Skeletal muscle cell (primary cell): ENCODE measurements at regions not wholly inside any gene's neighbourhood (a gene's known extent, or its start where the extent isn't known, plus 50 kb on each side); places are given as distances from the start of the nearest gene placed in this dataset.
"Not testable (repeated sequence)": the region's sequence is repeated elsewhere in the genome, so short reads cannot be mapped to it uniquely, and the experiment has no call there.

Source experiments
- DNase-seq: peaks from one replicate; pipeline ENCODE4 v3.0.0-alpha.2; 2010; ENCODE audit warnings: low read depth
- H3K4me3 ChIP-seq: 2 replicates; pipeline ENCODE4 v1.5.1; 2011; ENCODE audit warnings: low read depth, mild to moderate bottlenecking, control low read depth, low read length, moderate library complexity

DNA sequence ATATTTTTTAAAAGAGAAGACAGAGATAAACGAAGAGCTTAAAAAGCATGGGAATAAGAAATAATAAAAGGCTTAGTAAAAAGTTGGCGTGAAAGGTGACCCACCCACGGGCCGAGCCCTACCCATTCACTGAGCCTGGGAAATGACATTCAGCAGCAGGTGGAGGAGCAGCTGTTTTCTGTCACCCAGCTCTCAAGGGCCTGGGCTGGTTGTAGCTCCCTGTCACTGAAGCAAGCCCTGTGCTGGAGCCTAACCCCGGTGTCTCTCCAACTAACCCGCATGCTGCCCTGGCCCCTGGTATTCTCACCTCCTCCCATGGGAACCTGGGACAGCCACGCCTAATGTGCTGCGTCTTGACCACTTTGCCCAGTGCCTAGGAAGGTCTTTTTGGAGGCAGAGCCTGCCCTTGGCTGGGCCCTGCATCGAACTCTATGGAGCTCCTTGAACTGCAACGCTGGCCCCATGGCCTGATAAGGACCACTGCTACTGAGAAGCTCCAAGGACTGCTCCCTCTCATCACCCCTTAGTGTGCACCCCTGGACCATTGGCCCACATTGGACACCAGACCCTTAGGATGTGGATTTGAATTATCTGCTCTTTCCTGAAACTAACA, 68.8 kb upstream of the IYD start:
- no peak overlapping the region for H3K4me3 ChIP-seq
- no peak for DNase-seq

DNA sequence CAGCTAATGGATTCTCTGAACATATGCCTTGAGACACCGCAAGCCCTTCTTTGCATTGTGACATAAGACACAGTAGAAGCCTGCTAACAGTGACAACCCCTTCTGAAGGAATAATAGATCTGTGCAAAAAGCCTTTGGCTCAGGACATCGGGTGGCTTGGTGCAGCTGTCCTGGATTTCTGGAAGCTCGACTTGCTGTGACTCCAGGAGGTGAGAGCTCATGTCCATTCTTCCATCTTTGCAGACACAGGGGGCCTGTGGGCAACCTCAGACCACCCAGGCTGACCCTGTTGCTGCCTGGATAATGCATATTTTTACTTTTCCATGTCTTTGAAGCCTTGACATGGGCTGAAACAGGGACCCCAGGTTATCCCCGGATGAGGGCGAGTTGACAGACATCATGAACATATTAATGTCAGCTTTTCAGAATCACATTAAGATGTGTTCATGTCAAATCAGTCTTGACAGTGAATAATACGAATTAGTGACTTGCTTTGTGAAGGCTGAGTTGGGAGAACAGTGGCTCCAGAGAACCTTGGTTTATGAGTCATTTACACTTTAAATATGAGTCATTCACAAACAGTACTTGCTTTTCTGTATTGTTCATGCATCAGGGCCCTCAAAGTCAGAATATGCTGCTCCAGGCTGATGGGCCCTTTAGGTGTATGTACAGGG, 66.8 kb upstream of the IYD start:
- DNase-seq, result peak; percentile 55
- no peak overlapping the region for H3K4me3 ChIP-seq

DNA sequence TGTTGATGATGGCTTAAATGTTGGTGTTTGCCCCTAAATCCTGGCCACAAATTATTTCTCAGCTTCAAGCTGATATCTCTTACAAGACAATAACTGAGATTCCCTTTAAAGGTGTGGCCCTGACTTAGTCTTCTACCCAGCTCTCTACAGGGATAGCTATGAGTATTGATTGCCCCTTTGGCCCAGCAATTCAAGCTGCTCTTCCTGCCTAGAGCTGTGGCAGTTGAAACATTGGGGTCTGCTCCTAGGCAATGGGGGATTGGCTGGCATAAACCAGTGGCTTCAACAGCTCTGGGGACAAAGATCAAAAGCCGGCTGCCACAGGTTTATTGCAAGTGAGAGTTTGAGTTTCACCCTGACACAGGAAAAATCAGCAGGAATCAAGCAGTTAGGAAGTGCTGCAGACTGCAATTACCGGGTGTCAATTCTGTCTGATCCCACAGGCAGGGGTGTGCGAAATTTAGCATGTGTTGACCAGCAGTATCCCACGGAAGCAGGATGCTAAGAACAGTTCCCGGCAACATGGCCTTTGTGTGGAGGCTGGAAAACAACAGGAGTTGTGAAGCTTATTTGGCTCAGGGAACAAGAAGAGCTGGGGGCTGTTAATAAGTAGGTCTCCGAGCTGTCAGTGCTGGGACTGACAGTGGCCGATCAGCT, 66.2 kb upstream of the IYD start:
- no peak for DNase-seq
- H3K4me3 ChIP-seq, result no peak overlapping the region

DNA sequence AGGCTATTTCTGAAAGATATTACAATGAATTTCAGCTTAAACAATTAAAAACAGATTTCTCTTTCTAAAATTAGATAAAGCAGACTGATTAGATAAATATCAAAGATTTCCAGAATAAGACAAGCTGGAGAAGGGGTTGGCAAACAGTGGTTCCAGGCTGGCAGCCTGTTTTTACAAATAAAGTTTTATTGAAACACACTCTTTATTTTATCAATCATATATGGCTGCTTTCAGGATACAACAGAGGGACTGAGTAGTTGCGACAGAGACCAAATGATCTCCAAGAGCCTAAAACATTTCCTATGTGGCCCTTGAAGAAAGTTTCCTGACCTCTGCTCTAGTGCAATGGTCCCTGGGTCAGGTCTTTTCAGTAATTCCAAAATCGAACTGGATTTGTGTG, 65.6 kb upstream of the IYD start:
- DNase-seq, result no peak
- no peak overlapping the region for H3K4me3 ChIP-seq

DNA sequence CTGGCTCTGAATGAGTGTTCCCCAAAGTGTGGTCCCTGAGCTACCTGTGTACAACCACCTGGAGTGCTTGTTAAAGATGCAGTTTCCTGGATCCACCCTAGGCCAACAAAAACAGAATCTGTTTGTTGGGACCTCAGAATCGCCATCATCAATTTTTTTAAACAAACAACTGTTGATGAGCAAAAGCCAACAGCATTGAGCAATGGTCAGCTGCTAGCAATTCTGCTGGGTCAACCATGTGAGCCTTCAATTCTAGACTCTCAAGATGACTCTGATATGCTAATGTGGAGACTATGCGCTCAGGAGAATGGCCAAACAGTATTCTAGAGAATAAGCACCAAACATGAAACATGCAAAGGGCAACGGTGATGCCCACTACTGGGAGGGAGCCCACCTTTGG, 64.4 kb upstream of the IYD start:
- H3K4me3 ChIP-seq, result no peak overlapping the region
- no peak for DNase-seq

DNA sequence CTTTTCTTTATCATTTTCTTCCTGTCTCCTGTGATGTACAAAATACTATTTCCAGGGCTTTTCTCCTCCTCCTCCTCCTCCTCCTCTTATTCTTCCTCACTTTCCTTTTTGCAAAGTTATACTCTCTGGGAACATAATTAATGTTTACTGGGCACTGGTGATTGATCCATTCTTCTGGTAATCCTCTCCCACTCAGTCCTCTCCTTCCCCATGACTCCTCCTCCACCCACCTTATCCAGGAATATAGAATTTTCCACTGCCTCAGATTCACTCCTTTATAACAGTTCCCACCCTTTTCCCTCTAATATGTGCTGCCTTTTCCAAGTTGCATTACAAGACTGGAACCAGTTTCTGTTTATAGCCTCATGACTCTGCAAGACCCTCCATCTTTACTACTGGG, 62.5 kb upstream of the IYD start:
- no peak overlapping the region for H3K4me3 ChIP-seq
- no peak for DNase-seq

DNA sequence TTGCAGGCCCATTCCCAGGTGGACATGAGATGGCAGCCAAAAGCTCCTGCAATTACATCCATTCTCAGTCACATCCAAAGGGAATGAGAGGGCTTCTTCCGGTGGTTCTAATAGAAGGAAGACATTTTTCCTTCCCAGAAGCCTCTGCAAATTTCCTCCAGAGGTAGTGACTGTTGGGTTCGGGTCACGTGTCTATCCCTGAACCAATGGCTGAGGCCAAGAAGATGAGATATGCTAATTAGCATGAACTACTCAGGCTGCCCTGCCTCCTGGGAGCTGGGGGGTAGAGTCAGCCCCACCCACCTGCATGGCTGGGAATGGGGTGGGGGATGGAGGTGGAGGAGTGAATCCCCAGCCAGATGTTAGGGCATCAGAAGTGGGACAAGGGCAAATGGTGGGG, 61.3 kb upstream of the IYD start:
- H3K4me3 ChIP-seq, result no peak overlapping the region
- no peak for DNase-seq

DNA sequence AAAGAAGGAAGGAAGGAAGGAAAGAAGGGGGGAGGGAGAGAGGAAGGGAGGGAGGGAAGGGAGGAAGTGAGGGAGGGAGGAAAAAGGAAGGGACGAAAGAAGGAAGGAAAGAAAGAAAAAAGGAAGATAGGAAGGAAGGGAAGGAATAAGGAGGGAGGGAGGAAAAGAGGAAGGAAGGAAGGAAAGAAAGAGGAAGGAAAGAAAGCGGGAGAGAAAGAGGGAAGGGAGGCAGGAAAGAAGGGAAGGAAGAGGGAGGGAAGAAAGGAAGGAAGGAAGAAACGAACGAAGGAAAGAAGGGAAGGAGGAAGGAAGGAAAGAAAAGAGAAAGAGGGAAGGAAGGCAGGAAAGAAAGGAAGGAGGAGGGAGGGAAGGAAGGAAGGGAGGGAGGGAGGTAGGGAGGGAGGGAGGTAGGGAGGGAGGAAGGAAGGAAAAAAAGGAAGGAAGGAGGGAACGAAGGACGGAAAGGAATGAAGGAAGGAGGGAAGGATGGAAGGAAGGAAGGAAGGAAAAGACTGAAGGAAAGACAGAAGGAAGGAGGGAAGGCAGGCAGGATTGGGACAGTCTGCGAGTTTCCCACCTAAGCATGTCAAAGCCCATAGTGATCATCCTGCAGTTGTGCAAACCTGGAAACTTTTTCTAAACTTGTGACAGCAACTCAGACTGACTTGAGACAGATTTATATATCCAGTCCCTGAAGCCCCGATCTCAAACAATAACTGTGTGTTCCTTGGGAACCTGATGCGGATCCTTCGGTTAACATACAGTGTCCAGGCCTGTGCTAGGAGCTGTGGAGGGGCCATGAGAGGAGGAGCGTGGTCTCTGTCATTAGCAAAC, 59.8 kb upstream of the IYD start:
- H3K4me3 ChIP-seq, result no peak overlapping the region
- DNase-seq, result no peak

DNA sequence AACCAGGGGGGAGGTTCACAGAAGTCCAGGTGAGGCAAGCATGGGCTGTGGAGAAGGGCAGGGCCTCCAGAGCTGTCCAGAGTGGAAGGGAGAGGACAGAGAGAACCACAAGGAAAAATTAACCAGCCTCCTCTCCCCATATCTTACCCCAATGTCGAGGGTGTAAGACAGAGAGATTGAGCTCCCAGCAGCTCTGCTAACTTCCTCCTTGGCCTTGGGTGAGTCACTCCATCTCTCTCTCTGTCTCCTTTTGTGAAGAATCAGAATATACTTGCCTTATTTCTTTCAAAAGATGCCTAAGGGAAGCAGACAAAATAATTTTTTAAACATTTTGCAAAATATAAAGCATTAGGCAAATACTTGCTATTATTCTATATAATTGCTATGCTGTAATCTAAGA, 58.3 kb upstream of the IYD start:
- no peak for DNase-seq
- H3K4me3 ChIP-seq, result no peak overlapping the region

DNA sequence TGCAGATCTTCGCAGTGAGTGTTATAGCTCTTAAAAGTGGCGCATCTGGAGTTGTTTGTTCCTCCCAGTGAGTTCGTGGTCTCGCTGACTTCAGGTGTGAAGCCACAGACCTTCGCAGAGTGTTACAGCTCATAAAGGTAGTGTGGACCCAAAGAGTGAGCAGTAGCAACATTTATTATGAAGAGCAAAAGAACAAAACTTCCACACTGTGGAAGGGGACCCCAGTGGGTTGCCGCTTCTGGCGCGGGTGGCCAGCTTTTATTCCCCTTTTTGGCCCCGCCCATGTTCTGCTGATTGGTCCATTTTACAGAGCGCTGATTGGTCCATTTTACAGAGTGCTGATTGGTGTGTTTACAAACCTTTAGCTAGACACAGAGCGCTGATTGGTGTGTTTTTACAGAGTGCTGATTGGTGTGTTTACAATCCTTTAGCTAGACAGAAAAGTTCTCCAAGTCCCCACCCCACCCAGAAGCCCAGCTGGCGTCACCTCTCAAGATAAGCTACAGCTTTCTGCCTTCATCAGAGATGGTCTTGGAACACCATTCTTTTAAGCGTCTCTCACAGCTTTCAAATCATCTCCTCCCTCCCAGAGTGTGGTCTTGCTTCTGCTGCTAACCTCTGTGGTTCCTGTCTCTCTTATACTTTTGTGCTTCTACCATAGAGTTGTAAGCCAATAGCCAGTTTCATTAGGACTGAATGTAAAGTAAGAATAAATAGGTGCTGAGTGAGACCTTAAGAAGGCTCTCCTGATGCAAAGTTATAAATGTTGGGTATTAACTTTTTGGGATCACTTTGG, 57.5 kb upstream of the IYD start:
- not testable (repeated sequence) for DNase-seq, H3K4me3 ChIP-seq

DNA sequence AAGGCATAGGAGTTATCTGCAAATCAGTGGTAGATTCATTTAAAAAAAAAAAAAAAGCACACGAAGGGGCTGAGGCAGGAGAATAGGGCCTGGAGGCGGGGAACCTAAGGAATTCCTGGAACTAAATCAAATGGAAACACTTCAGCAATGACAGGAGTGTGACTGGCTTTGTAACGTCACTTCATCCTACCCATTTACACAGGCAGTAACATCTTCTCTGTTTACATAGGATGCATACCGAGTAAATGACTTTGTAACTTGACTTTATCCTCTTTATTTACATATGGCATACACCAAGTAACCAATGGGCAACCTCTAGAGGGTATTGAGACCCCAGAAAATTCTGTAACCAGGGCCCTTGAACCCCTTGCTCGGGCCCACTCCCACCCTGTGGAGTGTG, 56.4 kb upstream of the IYD start:
- no peak overlapping the region for H3K4me3 ChIP-seq
- DNase-seq, result no peak

DNA sequence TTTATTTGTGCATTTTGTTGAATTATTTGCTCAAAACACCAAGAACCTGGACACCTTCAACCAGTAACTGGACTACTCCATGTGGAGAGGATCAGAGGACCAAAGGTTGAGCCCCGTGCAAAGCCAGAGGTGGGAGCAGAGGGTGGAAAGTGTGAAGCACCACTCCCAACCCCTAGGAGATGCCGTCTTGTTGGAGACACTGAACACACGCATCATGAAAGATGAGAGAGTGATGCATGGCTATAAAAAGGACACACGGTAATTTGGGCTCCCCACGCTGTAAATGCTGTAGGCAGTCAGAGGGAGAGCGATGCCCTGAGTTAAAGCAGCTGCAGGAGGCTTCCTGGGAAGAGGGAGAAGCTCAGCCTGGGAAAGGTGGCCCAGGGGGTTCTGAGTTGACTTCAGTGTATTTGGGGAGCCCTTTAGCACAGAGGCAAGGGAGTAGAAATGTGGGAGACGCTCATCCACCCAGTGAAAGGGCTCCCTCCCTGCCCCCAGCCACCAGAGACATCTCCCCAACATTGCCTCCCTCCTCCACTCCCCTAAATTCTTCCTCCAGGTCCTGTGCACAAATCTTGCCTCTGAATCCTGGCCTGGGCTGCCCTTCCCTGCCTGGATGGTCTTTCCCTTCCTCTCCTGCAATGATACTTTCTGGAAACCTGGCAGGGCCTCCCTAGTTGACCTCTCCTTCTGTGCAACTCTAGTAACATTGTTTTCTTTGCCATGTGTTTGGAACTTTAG, 55.8 kb upstream of the IYD start:
- no peak overlapping the region for H3K4me3 ChIP-seq
- DNase-seq, result no peak

DNA sequence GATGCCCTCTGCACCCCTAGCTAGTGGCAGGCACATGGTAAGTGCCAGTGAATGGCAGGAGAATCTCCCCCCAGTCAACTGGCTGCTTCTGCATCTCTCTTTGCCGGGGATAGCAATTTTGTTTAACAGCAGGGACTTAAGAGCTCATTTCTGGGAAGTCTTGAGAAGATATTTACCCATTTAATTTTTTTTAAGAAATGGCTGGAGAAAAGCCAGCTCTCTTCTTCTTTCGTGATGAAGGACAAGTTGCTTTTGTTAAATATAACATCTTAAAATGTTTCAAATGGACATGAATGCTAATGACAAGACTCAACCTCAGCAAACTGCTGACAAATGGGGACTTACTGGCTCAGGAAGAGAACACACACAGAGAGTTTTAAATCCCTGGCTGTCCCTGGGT, 55.0 kb upstream of the IYD start:
- DNase-seq, result no peak
- H3K4me3 ChIP-seq, result no peak overlapping the region

DNA sequence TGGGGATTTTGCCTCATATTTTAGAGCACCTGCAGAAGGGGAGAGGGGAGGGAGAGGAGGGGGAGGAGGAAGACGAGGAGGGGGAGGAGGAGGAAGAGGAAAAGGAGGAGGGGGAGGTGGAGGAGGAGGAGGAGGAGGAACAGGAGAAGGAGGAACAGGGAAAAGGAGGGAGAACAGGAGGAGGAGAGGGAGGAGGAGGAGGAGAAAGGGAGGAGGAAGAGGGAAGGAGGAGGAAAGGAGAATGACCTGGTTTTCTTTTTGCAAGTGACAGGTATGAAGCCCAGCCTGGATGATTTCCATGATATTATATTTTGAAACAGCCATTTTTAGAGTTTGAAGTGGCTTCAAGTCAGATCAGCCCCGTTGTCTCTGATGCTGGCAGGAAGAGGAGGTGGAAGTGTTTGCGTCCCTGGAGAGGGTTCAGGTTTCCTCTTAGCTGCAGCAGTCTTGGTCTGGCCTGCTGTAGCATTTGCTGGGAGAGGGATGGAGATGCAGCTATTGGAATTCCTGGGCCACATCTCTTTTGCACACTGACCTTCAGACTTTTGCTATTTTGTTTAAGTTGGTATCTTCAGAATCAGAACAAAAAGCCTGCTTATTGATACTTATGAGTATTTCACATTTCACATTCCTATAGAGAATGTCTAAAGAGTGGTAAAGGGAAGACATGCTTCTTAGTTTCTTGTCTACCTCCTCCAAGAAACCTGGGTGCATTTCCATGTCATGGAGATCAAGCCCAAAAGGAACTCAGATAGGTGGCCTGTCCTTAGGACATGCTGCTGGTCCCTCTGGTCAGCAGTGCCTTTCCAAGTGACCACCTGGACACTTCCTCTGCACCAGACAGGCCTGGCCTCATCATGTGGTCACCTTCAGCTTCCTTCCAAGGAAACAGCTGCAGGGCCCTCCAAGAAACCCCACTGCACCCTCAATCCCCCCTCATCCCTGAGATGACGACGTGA, 54.3 kb upstream of the IYD start:
- no peak overlapping the region for H3K4me3 ChIP-seq
- no peak for DNase-seq

DNA sequence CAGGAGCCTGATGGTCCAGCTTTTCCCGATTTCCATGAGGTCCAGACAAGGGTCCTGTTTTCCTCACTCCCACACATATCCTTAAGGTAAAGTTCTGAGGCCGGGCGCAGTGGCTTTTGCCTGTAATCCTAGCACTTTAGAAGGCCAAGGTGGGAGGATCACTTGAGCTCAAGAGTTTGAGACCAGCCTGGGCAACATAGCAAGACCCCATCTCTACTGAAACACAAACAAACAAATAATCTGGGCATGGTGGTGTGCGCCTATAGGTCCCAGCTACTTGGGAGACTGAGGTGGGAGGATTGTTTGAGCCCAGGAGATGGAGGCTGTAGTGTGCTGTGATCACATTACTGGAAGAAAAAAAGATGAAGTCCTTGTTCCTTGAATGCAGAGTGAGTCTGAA, 53.2 kb upstream of the IYD start:
- DNase-seq, result no peak
- no peak overlapping the region for H3K4me3 ChIP-seq

DNA sequence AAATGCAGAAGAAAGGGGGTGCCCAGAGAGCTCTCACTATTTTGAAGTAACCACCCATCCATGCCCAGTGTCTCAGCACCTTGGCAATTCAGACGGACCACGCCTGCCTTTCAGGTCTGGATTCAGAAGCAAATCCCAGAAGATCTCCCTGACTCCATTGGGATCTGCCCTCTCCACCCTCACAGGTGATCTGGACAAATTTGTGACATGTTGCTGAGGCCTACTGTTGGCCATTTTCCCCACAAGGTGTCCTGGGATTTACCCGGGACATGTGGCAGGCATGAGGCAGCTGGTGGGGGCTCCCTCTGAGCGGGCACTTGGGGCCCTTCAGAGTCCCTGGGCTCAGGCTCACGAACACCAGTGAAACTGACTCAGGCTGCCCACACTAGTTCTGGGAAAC, 51.9 kb upstream of the IYD start:
- DNase-seq, result no peak
- H3K4me3 ChIP-seq, result no peak overlapping the region
